ENCODE measurements at regions not wholly inside any gene's neighbourhood (a gene's known extent, or its start where the extent isn't known, plus 50 kb on each side); places are given as distances from the start of the nearest gene placed in this dataset.

DNA sequence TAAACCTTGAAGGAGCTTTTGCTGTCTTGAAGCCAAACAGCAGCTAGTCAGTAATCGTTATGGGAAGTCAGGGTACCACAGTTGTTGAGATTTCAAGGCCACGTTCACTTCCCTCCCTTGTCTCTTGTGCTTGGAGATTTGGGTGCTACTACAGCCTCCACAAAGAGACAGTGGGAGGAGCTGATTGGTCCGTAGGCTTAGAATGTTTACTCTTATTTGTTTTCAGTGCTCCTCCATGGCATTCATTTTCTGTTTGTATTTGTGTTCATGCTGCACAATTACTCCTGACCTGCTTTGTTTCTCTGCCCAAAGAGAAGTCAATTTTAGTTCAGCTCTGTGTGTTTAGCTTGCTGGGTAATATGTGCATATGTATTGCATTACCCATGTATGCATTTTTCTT lies 147.7 kb downstream of the PRL start:
- no peak for DNase-seq
- H3K27me3 Mint-ChIP-seq (ENCODE audit: low read depth): no peaks in the 10 kb centered on the region
- Histone ChIP-seq H3K56ac (ENCODE audit: insufficient read length, low read depth, low read length) (no peak overlapping the region), H2AK5ac (ENCODE audit: insufficient read length, low read length) (no peak overlapping the region), H4K8ac (replicated peaks; ENCODE audit: insufficient read length, low read depth, low read length) (no peak overlapping the region), H3K14ac (ENCODE audit: insufficient read depth, low read length) (no peak overlapping the region), H2BK12ac (ENCODE audit: insufficient read length, low read depth, low read length) (no peak overlapping the region), H3K79me1 (ENCODE audit: insufficient read depth, low read depth, low read length, poor library complexity, severe bottlenecking) (no peaks in the 10 kb centered on the region), H3K23ac (ENCODE audit: insufficient read length, low read depth, low read length) (no peak overlapping the region), H4K20me1 (ENCODE audit: control insufficient read depth, insufficient read depth, insufficient read length) (no peaks in the 10 kb centered on the region), H2BK20ac (ENCODE audit: low read depth, low read length, poor library complexity, severe bottlenecking) (no peak overlapping the region), H2BK120ac (ENCODE audit: low read depth, low read length, poor library complexity, severe bottlenecking) (no peak overlapping the region), H2BK15ac (ENCODE audit: low read depth, low read length) (no peak overlapping the region), H3K9ac (ENCODE audit: extremely low read depth, insufficient read length, low read length) (no peak overlapping the region), H3K4ac (ENCODE audit: low read depth, low read length) (no peak overlapping the region), H3K9me3 (ENCODE audit: control insufficient read depth, low read depth, low read length) (no peaks in the 10 kb centered on the region), H3K23me2 (ENCODE audit: insufficient read length, low read depth, low read length, poor library complexity, severe bottlenecking) (no peaks in the 10 kb centered on the region), H2AFZ (ENCODE audit: low read length) (no peak overlapping the region), H3K27ac (ENCODE audit: insufficient read length, low read depth, low read length) (no peak overlapping the region), H4K5ac (ENCODE audit: insufficient read length, low read depth, low read length) (no peak overlapping the region), H2BK5ac (ENCODE audit: insufficient read length, low read length) (no peak overlapping the region), H4K91ac (ENCODE audit: insufficient read length, low read depth, low read length) (no peak overlapping the region), H3K27me3 (ENCODE audit: insufficient read depth, low read length) (no peaks in the 10 kb centered on the region), H3K4me1 (ENCODE audit: insufficient read depth, low read length) (peaks cover 28% of the 10 kb centered on the region), H3K79me2 (ENCODE audit: insufficient read depth, low read length) (0 out of 2 replicates have a peak, but pooled peaks cover 2% of the 10 kb centered on the region), H3K18ac (ENCODE audit: insufficient read length, low read depth, low read length) (no peak overlapping the region), H3T11ph (ENCODE audit: low read length) (no peak overlapping the region), H3K4me2 (ENCODE audit: insufficient read depth, insufficient read length, low read length) (no peak overlapping the region)
- no peaks in the 10 kb centered on the region for H3K9me3 Mint-ChIP-seq
- H3K4me1 Mint-ChIP-seq: peaks cover 52 to 54% of the 10 kb centered on the region in 2 experiments
- no CpG with 5 or more reads among the region's 3 CpGs for WGBS (ENCODE audit: extremely low coverage, insufficient read length, low lambda C conversion rate)
- no peak for TF ChIP-seq CTCF (conservative IDR thresholded peaks at IDR 0.05)
- no peak overlapping the region; a peak in 2 of 7 replicates for H3K27ac Mint-ChIP-seq
- peaks cover 2 to 6% (median 5%) of the 10 kb centered on the region in 3 experiments; a peak in 3 of 7 replicates for H3K36me3 Mint-ChIP-seq (ENCODE audit: insufficient read depth in 1 of 3, low read depth in 3 of 3)
- no peak overlapping the region for H3K4me3 Mint-ChIP-seq
